ENCODE measurements at regions not wholly inside any gene's neighbourhood (a gene's known extent, or its start where the extent isn't known, plus 50 kb on each side); places are given as distances from the start of the nearest gene placed in this dataset.

DNA sequence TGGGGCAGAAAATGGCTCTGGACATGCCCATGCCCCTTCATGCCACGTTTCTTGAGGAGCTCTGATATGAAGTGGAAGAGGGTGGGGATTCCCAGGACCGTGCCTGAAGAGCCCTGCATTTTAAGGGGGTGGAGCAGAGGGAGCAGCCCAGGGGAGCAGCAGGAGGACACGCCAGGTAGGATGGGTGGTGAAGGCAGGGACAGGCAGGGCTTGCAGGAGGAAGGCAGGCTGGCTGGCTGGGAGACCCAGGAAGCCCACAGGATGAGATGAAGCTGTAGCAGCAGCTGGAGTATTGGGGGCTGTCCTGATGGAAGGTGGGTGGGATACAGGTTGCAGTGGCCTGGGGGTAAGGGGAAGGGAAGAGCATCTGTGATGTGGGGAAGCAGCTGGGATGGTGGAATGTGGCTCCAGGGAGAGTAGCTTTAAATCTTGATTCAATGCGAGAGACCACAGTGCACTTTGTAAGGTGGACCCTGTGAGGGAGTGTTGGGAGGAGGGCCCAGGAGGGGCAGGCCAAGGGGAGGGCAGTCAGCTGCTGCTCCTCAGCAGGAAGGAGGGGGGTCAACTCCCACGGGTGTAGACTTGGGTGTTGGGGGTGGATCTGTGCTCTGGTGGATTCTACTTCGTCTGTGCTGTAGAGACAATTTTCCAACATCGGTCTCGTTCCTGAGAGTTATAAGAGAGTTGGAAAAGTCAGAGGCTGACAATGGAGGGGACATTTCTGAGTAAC is 242.6 kb upstream of the IRX4 start:
- Mint-ChIP-seq H3K36me3 (ENCODE audit: low read depth) (no peaks in the 10 kb centered on the region), H3K4me3 (no peak overlapping the region), H3K9me3 (peaks cover 15% of the 10 kb centered on the region), H3K27ac (no peak overlapping the region), H3K27me3 (ENCODE audit: insufficient read depth) (no peaks in the 10 kb centered on the region), H3K4me1 (ENCODE audit: low read depth) (no peaks in the 10 kb centered on the region)
- intact Hi-C loops (cut with micrococcal nuclease) = no loop called here
- no peak for DNase-seq (ENCODE audit: low spot score)

DNA sequence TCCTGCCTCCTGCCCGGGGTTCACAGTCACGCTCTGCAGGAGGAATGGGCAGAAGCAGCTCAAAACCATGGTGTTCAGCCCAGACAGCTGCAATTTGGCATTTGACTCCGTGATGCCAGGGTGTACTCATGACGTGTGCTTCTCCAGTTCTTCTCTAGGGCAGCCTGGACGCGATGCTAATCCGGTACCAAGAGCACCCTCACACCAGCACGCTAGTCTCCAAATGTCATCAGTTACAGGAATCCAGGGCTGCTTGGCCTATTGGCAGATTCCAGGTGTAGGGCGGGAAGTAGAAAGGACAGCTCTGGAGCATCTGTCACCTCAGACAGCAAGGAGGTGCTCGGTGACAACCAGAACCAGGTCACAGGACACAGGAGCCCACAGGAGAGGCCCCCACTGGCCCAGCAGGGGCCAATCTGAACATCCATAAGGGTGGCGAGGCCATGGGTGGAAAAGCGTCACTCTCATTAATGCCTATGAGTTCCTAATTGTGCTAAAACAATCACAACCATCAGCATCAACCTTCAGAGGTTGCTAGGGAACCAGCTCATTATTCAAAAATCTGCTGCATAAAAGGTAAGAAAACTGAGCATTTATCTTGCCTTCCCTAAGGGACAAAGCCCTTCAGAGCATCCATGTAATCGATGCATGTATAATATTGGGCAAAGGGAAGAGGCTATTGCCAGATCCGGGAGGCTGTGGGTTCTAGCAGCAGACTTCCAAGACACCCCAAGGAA is 241.9 kb upstream of the IRX4 start:
- Mint-ChIP-seq H3K4me3 (no peak overlapping the region), H3K27ac (no peak overlapping the region), H3K9me3 (peaks cover 15% of the 10 kb centered on the region), H3K4me1 (ENCODE audit: low read depth) (no peaks in the 10 kb centered on the region), H3K27me3 (ENCODE audit: insufficient read depth) (no peaks in the 10 kb centered on the region), H3K36me3 (ENCODE audit: low read depth) (no peaks in the 10 kb centered on the region)
- intact Hi-C loops (cut with micrococcal nuclease) = no loop called here
- DNase-seq (ENCODE audit: low spot score) = no peak

DNA sequence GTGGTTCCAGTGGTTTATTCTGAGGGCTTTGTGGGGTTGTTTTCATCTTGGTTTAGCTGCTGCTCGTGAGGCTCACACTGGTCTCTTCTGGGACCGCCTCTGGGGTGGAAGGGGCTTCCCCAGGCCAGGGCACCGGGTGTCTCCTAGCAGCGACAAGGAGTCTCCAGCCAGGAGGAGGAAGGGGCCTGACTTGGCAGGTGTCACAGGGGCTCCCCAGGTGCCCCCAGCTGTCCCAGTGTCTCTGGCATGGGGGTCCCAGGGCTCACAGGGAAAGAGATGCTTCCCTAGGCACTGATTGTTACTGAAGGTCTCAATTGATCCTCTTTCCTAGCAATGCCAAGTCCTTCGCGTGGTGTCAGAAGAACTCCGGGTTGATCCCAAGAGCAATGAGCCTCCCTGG is 241.1 kb upstream of the IRX4 start:
- H3K4me3 Mint-ChIP-seq = no peak overlapping the region
- intact Hi-C loops (cut with micrococcal nuclease) = no loop called here
- peaks cover 15% of the 10 kb centered on the region for H3K9me3 Mint-ChIP-seq
- no peaks in the 10 kb centered on the region for H3K27me3 Mint-ChIP-seq (ENCODE audit: insufficient read depth)
- no peaks in the 10 kb centered on the region for H3K4me1 Mint-ChIP-seq (ENCODE audit: low read depth)
- no peaks in the 10 kb centered on the region for H3K36me3 Mint-ChIP-seq (ENCODE audit: low read depth)
- H3K27ac Mint-ChIP-seq = no peak overlapping the region
- no peak for DNase-seq (ENCODE audit: low spot score)

DNA sequence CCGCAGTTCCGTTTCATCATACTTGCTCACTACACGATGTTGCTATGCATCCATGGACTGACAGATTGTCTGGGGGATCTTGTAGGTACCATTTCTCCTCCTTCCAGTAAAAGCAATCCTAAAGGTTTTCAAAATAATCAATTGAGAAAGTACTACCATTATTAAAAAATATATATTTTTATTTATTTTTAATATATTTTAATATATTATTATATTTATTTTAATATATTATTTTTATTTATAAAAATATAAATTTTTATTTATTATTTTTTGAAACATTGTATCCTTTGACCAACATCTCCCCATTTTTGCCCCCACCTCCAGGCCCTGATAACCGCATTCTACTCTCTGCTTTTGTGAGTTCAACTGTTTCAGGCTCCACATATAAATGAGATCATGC is 237.6 kb upstream of the IRX4 start:
- H3K36me3 Mint-ChIP-seq (ENCODE audit: low read depth) = no peaks in the 10 kb centered on the region
- H3K4me3 Mint-ChIP-seq = no peak overlapping the region
- DNase-seq (ENCODE audit: low spot score) = no peak
- H3K4me1 Mint-ChIP-seq (ENCODE audit: low read depth) = no peaks in the 10 kb centered on the region
- H3K27me3 Mint-ChIP-seq (ENCODE audit: insufficient read depth) = no peaks in the 10 kb centered on the region
- no peak overlapping the region for H3K27ac Mint-ChIP-seq
- peaks cover 15% of the 10 kb centered on the region for H3K9me3 Mint-ChIP-seq
- intact Hi-C loops (cut with micrococcal nuclease) = no loop called here

DNA sequence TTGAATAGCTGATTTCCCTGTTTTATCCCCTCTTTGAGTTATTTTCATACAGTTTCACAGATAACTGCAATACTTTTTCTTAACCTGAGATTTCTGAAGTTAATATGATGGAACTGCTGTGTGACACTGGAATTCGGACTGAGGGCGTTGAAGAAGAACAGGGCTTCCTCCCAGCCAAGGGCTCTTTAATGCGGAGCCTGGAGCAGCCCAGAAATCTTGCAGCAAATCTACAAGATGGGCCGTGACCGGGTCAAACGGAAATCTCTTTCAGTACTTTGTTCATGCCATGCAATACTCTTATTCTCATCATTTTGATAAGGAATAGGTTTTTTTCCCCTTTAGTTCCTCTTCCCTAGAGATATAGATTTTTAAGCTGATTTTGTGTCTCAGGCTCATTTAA is 236.8 kb upstream of the IRX4 start:
- Mint-ChIP-seq H3K9me3 (peaks cover 15% of the 10 kb centered on the region), H3K27ac (no peak overlapping the region), H3K4me3 (no peak overlapping the region), H3K36me3 (ENCODE audit: low read depth) (no peaks in the 10 kb centered on the region), H3K27me3 (ENCODE audit: insufficient read depth) (no peaks in the 10 kb centered on the region), H3K4me1 (ENCODE audit: low read depth) (no peaks in the 10 kb centered on the region)
- no peak for DNase-seq (ENCODE audit: low spot score)
- intact Hi-C loops (cut with micrococcal nuclease) = no loop called here

DNA sequence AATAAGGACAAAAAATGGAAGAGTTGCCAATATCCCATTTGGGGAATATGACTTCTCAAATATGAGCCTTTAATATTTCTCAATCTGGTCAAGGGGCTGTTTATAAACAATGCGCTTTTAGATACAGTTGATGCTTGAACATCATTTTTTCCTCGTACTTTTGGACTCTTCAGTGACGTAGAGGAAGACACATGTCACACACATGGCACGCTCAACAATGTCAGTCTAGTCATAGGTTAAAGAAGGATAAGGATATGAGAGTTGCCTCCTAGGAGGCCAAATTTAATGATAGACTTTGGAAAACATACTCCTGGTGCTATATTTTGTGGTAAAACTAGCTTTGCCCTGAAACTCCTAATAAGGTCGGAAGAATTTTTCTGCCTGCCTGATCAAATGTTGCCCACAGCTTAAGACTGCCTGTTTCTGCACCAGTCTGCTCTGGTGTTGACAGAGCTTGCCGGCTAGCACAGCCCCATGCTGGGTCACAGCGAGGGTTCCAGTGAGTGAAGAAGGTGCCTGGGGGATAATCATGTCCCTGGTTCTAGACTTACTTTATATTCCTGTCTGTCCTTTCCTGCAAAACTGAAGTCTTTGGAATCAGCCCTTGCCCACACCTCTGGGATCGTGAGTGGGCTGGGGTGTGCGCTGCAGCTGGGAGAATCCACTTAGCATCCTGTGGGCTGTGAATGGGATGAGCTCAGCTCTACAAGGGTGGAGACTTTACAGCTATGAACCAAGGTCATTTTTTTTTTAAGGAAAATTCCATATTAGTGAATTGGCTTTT is 230.8 kb upstream of the IRX4 start:
- Mint-ChIP-seq H3K9me3 (no peaks in the 10 kb centered on the region), H3K36me3 (ENCODE audit: low read depth) (no peaks in the 10 kb centered on the region), H3K4me3 (no peak overlapping the region), H3K27me3 (ENCODE audit: insufficient read depth) (no peaks in the 10 kb centered on the region), H3K4me1 (ENCODE audit: low read depth) (no peaks in the 10 kb centered on the region), H3K27ac (no peak overlapping the region)
- no peak for DNase-seq (ENCODE audit: low spot score)
- intact Hi-C loops (cut with micrococcal nuclease) = no loop called here

DNA sequence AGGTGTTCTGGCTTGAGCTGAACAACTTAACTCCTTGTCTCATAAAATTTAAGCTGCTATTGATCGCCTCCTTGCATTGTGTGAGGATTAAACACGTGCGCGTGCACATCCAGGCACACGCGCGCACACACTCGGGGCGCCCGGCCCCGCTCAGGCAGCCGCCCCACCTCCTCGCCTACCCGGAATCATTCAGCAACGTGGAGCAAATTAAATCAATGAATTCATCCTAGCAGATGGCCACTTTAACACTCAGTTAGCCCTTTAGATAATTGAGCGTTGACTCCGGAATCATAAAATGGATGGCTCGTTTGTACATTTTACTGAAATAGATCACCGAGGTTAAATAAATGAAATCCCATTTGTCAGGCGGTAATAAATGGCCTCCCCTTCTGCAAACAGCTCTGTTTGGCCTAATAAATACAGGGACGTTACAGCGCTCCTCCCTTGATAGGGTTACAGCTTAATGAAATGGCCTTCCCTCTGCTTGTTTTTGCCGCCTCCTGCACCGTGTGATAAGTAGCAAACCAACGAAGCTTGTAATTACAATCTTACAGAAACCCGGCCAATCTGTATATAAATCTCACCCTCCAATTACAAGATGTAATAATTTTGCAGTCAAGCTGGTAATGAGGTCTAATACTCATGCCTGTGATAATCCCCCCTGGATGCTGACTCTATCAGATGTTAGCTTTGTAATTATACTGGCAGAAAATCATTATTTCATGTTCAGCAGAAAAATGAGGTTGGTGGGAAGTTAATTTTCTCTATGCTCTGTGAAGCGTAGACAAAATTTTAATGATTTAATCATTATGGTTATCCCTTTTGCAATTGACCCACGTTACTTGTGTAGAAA is 229.7 kb upstream of the IRX4 start:
- intact Hi-C loops (cut with micrococcal nuclease) = no loop called here
- no peaks in the 10 kb centered on the region for H3K4me1 Mint-ChIP-seq (ENCODE audit: low read depth)
- no peak overlapping the region for H3K4me3 Mint-ChIP-seq

DNA sequence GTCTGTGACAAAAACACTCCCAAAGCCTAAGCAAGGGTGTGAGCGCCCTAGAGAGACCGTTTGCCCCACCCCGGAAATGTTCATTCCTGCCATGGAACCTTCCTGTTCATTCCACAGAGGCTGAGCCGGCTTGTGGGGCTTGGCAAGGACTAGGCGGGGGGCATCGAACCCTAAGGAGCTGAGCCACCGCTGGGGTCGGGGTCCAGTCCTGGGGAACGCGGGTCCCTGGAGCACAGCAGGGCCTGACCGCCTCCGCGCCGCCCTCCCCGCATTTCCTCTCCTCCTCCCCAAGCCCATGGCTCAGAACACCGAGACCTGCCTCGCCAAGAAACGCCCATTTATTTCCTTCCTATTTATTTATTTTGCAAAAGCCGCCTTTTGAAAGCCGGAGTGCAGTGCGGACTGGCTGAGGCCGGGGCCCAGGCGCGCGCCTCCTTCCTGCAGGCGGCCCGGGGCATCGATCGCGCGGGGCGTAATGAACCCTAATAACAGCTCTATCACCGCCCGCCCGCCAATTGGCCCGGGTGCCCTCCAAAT is 228.9 kb upstream of the IRX4 start:
- no peaks in the 10 kb centered on the region for H3K9me3 Mint-ChIP-seq
- H3K4me3 Mint-ChIP-seq = no peak overlapping the region
- no peaks in the 10 kb centered on the region for H3K27me3 Mint-ChIP-seq (ENCODE audit: insufficient read depth)

More for the DNA sequence above, 229.7 kb upstream of the IRX4 start:
- DNase-seq (ENCODE audit: low spot score) = no peak
- Mint-ChIP-seq H3K9me3 (no peaks in the 10 kb centered on the region), H3K36me3 (ENCODE audit: low read depth) (no peaks in the 10 kb centered on the region), H3K27me3 (ENCODE audit: insufficient read depth) (no peaks in the 10 kb centered on the region), H3K27ac (no peak overlapping the region)

DNA sequence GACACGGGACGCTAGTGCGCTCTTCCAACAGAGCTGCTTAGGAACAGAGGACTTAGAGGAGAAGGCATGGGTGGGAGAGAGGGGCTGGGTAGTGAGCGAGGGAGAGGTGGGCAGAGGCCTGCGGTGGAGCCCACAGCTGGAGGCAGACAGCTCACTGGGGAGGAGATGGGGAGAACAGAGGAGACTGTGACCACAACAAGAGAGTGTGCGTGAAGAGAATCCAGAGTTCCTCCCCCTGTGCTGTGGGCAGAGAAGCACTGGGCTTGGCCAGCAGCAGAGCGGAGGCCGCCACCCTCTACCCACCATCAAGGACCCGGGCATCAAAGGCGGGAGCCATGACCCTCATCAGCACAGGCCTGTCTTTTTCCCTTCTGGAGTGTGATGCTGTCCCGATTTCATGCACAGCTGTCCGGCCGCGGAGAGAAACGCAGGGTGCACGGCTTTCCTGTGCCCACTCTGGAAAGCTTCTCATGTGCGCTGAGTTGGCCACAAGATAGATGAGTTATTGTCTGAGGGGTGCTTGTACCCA is 228.3 kb upstream of the IRX4 start:
- no peaks in the 10 kb centered on the region for H3K27me3 Mint-ChIP-seq (ENCODE audit: insufficient read depth)
- no peak for DNase-seq (ENCODE audit: low spot score)
- no peaks in the 10 kb centered on the region for H3K36me3 Mint-ChIP-seq (ENCODE audit: low read depth)
- no peak overlapping the region for H3K27ac Mint-ChIP-seq
- H3K9me3 Mint-ChIP-seq = no peaks in the 10 kb centered on the region
- no peak overlapping the region for H3K4me3 Mint-ChIP-seq
- no peaks in the 10 kb centered on the region for H3K4me1 Mint-ChIP-seq (ENCODE audit: low read depth)
- intact Hi-C loops (cut with micrococcal nuclease) = no loop called here

More for the DNA sequence above, 228.9 kb upstream of the IRX4 start:
- Mint-ChIP-seq H3K27ac (no peak overlapping the region), H3K4me1 (ENCODE audit: low read depth) (no peaks in the 10 kb centered on the region), H3K36me3 (ENCODE audit: low read depth) (no peaks in the 10 kb centered on the region)
- intact Hi-C loops (cut with micrococcal nuclease) = no loop called here
- DNase-seq (ENCODE audit: low spot score) = no peak

DNA sequence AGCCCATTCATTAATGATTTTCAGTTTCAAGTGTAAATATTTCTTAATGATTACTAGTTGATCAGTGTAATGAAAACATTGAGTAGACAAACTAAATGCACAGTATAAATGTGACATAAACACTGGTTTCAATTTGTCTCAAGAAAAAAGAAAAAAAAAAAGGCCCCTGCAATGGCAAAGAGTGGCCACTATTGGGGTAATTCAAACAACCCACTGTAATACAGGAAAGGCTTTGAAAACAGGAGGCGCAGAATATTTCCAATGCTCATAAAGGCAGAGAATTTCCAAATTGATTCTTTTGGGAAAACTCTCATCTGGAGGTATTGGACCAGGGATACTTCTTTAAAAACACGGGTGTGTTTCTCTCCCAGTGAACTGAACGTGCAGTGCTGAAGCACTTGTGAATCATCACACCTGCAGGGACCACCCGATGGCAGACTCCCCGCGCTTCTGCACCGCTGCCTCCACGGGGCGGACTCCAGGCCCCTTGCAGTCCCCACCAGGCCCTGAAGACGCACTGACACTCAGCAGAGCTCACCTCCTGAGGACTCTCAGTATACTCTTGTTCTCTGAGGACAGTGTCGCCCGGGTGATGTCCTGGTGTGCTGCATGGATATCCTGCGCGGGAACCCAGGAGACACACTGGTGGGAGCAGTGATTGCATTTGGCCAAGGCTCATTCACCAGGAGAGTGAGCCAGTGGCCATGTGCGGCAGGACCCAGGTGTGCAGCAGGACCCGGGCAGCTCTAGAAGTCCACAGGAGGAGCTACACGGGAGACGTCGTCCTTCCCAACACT is 227.6 kb upstream of the IRX4 start:
- no peak for DNase-seq (ENCODE audit: low spot score)
- Mint-ChIP-seq H3K4me3 (no peak overlapping the region), H3K27me3 (ENCODE audit: insufficient read depth) (no peaks in the 10 kb centered on the region), H3K9me3 (no peaks in the 10 kb centered on the region), H3K27ac (no peak overlapping the region), H3K36me3 (ENCODE audit: low read depth) (no peaks in the 10 kb centered on the region), H3K4me1 (ENCODE audit: low read depth) (no peaks in the 10 kb centered on the region)
- intact Hi-C loops (cut with micrococcal nuclease) = no loop called here

DNA sequence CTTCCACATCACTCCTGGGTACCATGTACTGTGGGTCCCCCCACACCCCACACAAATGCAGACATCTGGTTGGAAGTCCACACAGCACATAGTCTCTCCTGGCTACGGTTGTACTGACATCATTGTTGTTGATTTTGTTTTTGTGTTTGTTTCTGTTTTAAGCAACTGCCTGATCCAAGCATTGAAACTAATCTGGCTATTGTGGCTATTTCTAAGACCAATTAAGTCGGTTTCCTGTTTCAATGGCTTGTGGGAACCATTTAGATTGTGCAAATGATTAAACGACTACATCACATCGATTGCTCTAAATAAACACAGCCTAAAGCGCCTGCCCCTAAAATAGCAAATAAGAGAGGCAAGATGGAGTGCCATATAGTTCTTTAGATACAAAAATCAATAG is 226.8 kb upstream of the IRX4 start:
- Mint-ChIP-seq H3K27ac (no peak overlapping the region), H3K4me3 (no peak overlapping the region), H3K9me3 (no peaks in the 10 kb centered on the region), H3K4me1 (ENCODE audit: low read depth) (no peaks in the 10 kb centered on the region), H3K36me3 (ENCODE audit: low read depth) (no peaks in the 10 kb centered on the region), H3K27me3 (ENCODE audit: insufficient read depth) (no peaks in the 10 kb centered on the region)
- intact Hi-C loops (cut with micrococcal nuclease) = no loop called here
- no peak for DNase-seq (ENCODE audit: low spot score)

DNA sequence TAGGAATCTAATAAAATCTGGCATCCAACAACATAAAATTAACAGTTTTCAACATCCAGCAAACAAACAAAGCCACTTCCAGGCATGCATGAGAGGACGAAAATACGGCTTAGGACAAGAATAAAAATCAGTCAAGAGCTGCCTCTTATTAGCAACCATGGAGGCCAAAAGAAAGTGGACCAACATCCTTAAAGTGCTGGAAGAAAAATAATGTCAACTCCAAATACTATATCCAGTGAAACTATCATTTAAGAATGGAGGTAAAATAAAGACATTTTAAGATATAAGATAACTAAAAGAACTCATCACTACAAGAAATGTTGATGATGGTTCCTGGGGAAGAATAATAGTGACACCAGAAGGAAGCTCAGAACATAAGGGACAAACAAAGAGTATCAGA is 224.0 kb upstream of the IRX4 start:
- Mint-ChIP-seq H3K27me3 (ENCODE audit: insufficient read depth) (no peaks in the 10 kb centered on the region), H3K27ac (no peak overlapping the region), H3K4me3 (no peak overlapping the region), H3K9me3 (no peaks in the 10 kb centered on the region), H3K36me3 (ENCODE audit: low read depth) (no peaks in the 10 kb centered on the region), H3K4me1 (ENCODE audit: low read depth) (no peaks in the 10 kb centered on the region)
- DNase-seq (ENCODE audit: low spot score) = no peak
- intact Hi-C loops (cut with micrococcal nuclease) = no loop called here
